ENCODE measurements at regions not wholly inside any gene's neighbourhood (a gene's known extent, or its start where the extent isn't known, plus 50 kb on each side); places are given as distances from the start of the nearest gene placed in this dataset.

DNA sequence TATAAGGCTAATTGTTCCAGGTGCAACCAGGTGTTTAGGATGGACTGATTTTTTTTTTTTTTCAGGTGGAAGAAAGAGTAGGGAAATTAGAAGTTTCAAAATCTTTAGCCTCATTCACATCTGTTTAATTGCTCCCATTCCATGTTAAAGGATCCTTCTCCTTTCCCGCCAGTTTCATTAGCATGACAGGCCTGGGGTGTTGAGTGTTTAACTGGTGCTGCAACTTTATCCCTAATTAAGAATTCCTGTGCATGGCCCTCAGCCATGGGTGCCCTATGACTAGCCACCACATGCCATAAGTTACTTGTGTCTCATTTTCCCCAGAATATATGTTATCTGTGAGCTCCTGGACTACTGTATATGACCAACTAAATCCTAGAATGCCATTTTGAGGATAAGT, 501.4 kb downstream of the NSUN3 start:
- no peak for TF ChIP-seq EZH2 (IDR thresholded peaks at IDR 0.05; ENCODE audit: borderline replicate concordance, low read length)
- TF ChIP-seq CTCF (conservative IDR thresholded peaks at IDR 0.05 in 1 of 2, IDR thresholded peaks at IDR 0.05 in 1 of 2; ENCODE audit: extremely low read depth in 1 of 2, insufficient read depth in 1 of 2, low read depth in 1 of 2, low read length in 2 of 2), result no peak

All from mammary epithelial cell (primary cell).